ENCODE measurements at regions not wholly inside any gene's neighbourhood (a gene's known extent, or its start where the extent isn't known, plus 50 kb on each side); places are given as distances from the start of the nearest gene placed in this dataset.
A peak's percentile ranks its signal among the peaks of the same experiment; 100 is the strongest.

- Histone ChIP-seq H3K4me2 (ENCODE audit: low read depth, low read length) (no peak overlapping the region), H3K36me3 (ENCODE audit: control insufficient read depth, insufficient read depth, low read length) (no peaks in the 10 kb centered on the region), H2AK9ac (replicated peaks; ENCODE audit: low read depth, low read length, poor library complexity) (no peak overlapping the region), H2BK15ac (ENCODE audit: low read depth, low read length) (no peak overlapping the region), H3K56ac (ENCODE audit: extremely low read depth, insufficient read depth, low read length) (no peak overlapping the region), H2BK20ac (ENCODE audit: low read depth, low read length) (no peak overlapping the region), H3K4me3 (ENCODE audit: insufficient read depth, low read depth, low read length) (no peak overlapping the region), H3K4me1 (ENCODE audit: control insufficient read depth, insufficient read depth, low read length) (no peaks in the 10 kb centered on the region), H3K4ac (ENCODE audit: low read depth, low read length) (no peak overlapping the region), H4K5ac (ENCODE audit: low read depth, low read length) (no peak overlapping the region), H2BK5ac (ENCODE audit: low read depth, low read length, poor library complexity, severe bottlenecking) (no peak overlapping the region), H3K9me3 (ENCODE audit: control insufficient read depth, insufficient read depth, low read length) (no peaks in the 10 kb centered on the region), H4K8ac (ENCODE audit: low read depth in 2 of 2, low read length in 2 of 2) (no peak overlapping the region), H4K20me1 (ENCODE audit: insufficient read depth, low read length) (no peaks in the 10 kb centered on the region), H3K18ac (ENCODE audit: low read depth, low read length) (no peak overlapping the region), H3K14ac (replicated peaks; ENCODE audit: low read depth, low read length) (no peak overlapping the region), H3K9ac (ENCODE audit: low read depth, low read length) (no peak overlapping the region), H4K91ac (ENCODE audit: insufficient read depth, low read depth, low read length) (no peak overlapping the region), H2AFZ (replicated peaks; ENCODE audit: low read length, poor library complexity) (no peak overlapping the region), H3K27ac (ENCODE audit: insufficient read depth, low read length) (no peak overlapping the region), H3K9me1 (ENCODE audit: insufficient read depth, low read length) (no peaks in the 10 kb centered on the region), H3K23ac (ENCODE audit: low read depth, low read length) (no peak overlapping the region), H3K79me1 (ENCODE audit: low read depth in 1 of 2, low read length in 2 of 2) (no peaks in the 10 kb centered on the region), H3K27me3 (ENCODE audit: control insufficient read depth, insufficient read depth, low read length) (peaks cover 31% of the 10 kb centered on the region), H2AK5ac (ENCODE audit: low read depth, low read length) (no peak overlapping the region), H2BK120ac (ENCODE audit: low read depth, low read length) (no peak overlapping the region)
- ATAC-seq (ENCODE audit: low read depth) (no peak), DNase-seq (peak; percentile 51)
- in situ Hi-C loops (cut with MboI; ENCODE audit: low sequenced_read_pairs) (no loop called here), intact Hi-C loops (cut with micrococcal nuclease) (no loop called here), dilution Hi-C loops (cut with HindIII; ENCODE audit: low sequenced_read_pairs, unreplicated experiment) (no loop called here)
- BruUV-seq (replicated peaks), result no TSS peak
- no CpG with 5 or more reads among the region's 2 CpGs for WGBS, 2 experiments (ENCODE audit: extremely low coverage in 2 of 2, insufficient read length in 1 of 2)
- POLR2A ChIA-PET (ENCODE audit: unreplicated experiment), result no interaction called here
- CTCF ChIA-PET, result interaction anchor here (1.1 kb wide), 1 partner anchor 11 kb away, joined by 3 read pairs; no protein-coding TSS in a partner anchor
- TF ChIP-seq MAFK (IDR thresholded peaks at IDR 0.05; ENCODE audit: low read depth, low read length), result no peak
- TF ChIP-seq CEBPB (IDR thresholded peaks at IDR 0.05; ENCODE audit: low read depth, low read length), result no peak
- TF ChIP-seq RCOR1 (IDR thresholded peaks at IDR 0.05; ENCODE audit: insufficient replicate concordance, low read length), result no peak
These were observed 227.4 kb downstream of the DLEU7 start for GRCh38 chr13:50616101-50616500.
